HG02642 (cell line): ENCODE measurements at regions not wholly inside any gene's neighbourhood (a gene's known extent, or its start where the extent isn't known, plus 50 kb on each side); places are given as distances from the start of the nearest gene placed in this dataset.
"Not testable (repeated sequence)": the region's sequence is repeated elsewhere in the genome, so short reads cannot be mapped to it uniquely, and the experiment has no call there.

ENCODE experiments used
- ATAC-seq: cut with Tn5 transposase; IDR thresholded peaks from one replicate; pipeline ENCODE4 v1.9.1; 2021; ENCODE audit warnings: mild to moderate bottlenecking; ENCODE audit not compliant: unreplicated experiment, poor library complexity

GRCh38 chr7:153400735-153401593 is 641.4 kb downstream of the ACTR3B start:
- ATAC-seq: no peak

DNA sequence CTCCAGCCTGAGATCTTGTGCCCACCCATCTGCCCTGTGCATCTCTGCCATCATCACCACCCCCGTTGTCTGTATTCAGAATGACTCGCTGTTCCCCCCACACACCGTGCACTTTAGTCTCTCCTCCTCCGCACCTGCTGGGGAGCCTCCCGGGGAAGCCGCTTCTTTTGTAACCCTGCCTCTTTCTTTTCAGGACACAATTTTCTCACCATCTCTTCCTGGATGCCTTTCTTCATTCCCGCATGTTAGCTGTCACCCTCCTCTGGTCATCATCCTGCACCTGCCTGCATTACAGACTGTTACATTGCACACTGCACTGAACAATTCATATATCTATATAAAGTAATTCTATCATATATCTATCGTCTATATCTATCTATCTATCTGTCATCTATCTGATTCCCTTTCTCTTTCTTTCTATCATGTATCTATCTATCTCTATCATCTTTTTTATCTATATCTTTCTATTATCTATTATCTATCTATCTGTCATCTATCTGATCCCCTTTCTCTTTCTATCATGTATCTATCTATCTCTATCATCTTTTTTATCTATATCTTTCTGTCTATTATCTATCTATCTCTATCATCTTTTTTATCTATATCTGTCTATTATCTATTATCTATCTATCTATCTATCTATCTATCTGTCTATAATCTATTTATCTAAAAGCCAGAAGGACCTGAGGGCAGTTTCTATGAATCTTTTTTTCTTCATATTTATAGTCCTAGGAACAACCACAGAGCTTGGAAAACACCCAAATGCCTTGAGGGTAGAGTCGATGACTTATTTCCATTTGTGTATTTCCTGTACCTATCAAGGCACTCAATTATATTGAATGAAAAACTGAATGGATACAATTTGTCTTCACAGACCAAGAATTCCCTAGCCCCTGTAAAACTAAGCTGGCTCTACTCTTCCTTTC is 642.5 kb downstream of the ACTR3B start:
- ATAC-seq: no peak

DNA sequence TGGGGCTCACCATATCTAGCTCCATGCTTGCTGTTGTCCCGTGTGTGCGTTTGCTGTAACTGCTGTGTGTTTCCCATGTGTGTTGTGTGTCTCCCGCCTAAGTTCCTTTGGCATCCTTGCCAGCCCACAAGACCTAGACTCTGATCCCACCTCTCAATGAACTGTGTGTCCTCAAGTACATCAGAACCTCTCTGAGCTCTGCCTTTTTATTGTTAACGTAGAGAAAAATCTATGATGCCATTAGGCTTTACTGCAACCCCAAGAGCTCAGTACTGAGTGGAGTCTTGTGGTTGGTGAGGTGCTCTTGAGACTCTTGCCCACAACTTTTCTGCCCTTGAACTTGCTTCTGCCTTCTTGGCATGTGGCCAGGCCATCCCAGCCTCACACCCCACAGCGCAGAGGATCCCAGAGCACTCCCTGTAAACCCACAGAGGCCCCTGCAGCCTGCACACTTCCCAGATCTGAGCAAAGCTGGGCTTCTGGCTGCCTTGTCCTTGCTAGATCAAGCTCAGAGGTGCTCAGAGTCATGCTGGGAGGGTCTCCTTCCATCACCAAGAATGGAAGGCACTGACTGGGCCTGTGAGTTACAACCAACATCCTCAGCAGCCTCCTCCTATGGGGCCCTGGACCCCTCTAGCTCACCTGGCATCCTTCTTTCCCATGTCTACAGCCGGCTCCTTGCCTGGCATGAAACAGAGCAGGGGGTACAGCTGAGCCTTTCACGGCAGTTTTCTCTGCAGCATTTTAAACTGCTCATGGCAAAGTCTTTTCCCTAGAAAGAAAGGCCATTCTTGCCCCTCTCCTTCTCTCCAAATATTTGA is 643.4 kb downstream of the ACTR3B start:
- no peak for ATAC-seq

- no peak for ATAC-seq
These were observed 644.6 kb downstream of the ACTR3B start for GRCh38 chr7:153404124-153404523.

- ATAC-seq: no peak
These were observed 645.3 kb downstream of the ACTR3B start for GRCh38 chr7:153404781-153405279.

- no peak for ATAC-seq
These were observed 646.3 kb upstream of the DPP6 start for GRCh38 chr7:153405704-153406485.

GRCh38 chr7:153406486-153406872 is 645.7 kb upstream of the DPP6 start:
- no peak for ATAC-seq

GRCh38 chr7:153407291-153408046 is 644.7 kb upstream of the DPP6 start:
- no peak for ATAC-seq

GRCh38 chr7:153408360-153409335 is 643.5 kb upstream of the DPP6 start:
- ATAC-seq: no peak

DNA sequence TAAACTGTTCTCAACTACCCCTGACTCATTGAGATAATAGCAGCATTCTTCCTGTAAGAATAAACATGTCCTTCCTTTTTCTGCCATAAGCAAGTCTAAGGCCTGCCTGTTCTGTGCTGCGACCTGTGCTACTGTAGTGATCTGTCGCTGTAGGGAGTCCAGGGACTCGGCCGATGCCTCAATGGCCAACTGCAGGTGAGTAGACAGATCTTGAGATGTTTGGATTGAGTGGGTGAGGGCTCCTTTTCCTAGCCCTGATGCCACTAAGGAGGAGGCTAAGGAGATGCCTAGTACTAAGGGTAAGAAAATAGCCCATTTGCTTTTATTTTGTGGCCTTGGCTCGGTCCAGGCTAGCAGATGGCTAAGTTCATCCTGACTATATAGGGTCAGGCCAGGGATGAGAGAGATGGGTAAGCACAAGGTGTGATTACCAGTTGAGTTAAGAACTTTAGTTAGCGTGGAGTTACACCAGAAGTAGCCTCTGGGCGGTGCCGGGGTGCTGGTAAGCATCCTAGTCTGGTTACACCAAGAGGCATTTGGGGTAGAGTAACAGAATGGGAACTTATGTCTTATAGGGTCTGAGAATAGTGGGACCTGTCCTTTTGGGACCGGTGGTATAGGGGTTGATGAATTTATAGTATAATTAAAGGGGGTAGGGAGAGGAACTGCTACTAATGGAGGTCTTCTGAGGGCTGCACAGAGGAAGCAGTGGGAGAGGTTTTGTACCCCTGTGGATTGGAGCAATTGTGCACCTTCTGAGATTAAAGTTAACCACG is 642.4 kb upstream of the DPP6 start:
- not testable (repeated sequence) for ATAC-seq

DNA sequence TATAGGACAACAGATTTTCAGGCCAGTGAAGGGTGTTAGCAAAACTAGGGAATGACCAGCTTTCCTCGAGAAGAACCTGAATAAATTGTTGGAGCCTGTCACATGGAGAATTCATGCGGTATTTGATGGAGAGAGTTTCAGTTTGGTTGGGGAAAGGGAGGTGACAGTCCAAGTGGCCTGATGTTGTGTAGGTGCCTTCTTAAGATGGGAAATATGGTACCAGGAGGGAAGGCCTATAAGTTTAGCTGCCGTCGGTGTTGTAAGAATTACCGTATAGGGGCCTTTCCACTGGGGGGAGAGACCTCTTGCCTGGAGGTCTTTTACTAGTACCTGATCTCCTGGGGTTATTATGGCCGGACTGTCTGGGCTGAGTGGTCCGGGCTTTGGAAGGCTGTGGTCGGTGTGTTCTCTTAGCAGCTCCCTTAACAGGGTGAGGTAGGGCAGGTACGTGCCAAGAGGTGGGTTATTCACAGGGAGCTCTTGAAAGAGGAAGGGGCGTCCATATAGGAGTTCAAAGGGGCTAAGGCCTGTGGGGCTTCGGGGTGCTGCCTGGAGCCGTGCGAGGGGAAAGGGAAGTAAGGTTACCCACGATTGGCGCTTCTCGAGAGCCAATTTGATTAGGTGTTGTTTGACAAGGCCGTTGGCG is 641.1 kb upstream of the DPP6 start:
- ATAC-seq: not testable (repeated sequence)

DNA sequence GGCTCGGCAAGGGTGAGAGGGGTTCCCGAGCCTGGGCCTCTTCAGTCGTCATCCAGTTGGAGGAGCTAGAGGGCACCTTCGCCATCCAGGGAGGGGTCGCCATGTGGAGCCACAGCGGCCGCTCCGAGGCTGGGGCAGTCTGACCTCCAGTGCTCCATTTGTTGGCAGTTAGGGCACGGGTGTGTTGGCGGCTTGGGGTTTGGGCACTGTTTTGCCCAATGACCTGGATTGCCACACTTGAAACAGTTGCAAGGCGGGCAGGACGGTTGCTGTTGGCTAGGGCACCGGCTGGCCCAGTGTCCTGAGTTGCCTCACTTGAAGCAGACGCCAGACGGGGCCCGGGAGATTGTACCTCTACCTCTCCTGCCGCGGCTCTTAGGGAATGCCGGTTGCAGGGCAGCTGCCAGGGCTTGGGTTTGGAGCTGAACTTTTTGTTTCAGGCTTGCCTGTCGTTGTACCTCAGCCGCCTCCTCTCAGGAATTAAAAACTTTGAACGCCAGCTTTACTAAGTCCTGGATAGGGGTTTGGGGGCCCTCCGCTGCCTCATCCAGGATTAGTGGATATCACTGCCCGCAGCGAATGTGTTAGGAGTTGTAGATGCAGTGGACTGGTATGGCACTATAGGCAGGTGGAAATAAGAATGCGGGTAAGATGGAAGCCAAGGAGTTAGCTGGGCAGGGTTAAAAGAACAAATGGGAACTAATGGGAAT is 639.9 kb upstream of the DPP6 start:
- ATAC-seq: not testable (repeated sequence)

DNA sequence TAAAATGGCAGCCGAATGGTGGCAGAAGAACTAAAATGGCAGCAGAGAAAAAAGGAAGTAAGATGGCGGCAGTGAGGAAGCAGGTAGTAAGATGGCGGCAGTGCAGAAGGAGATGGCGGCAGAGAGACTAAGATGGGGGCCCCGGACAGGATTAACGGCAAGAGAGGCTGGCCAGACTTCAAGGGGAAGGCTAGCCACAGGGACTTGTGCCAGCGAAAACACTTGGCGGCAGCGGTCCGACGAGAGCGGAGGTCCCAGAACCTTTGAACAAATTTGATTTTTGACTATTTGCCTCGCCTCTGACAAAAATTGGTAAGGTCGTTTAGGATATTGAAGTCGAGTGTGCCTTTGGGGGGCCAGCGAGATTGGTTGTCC is 639.4 kb upstream of the DPP6 start:
- not testable (repeated sequence) for ATAC-seq

GRCh38 chr7:153413199-153413539 is 639.0 kb upstream of the DPP6 start:
- ATAC-seq: no peak

- ATAC-seq: no peak
These were observed 638.5 kb upstream of the DPP6 start for GRCh38 chr7:153413540-153414287.
